Testis (tissue), 2 donors: ENCODE measurements at regions not wholly inside any gene's neighbourhood (a gene's known extent, or its start where the extent isn't known, plus 50 kb on each side); places are given as distances from the start of the nearest gene placed in this dataset.
"Not testable (repeated sequence)": the region's sequence is repeated elsewhere in the genome, so short reads cannot be mapped to it uniquely, and the experiment has no call there.

Experiments
- DNase-seq: peaks from one replicate; pipeline ENCODE4 v3.0.0-alpha.2; 2019
- H3K27ac ChIP-seq, 2 donors: fragments of 200-600 bp; sonication (generic); one replicate each; pipeline ENCODE4 v1.5.1; 2019
- H3K27me3 ChIP-seq: fragments of 200-600 bp; sonication (generic); one replicate; pipeline ENCODE4 v1.5.1; 2019
- H3K36me3 ChIP-seq: fragments of 200-600 bp; sonication (generic); one replicate; pipeline ENCODE4 v1.5.1; 2017; ENCODE audit warnings: low read depth; ENCODE audit errors: missing control alignments
- H3K4me1 ChIP-seq: fragments of 200-600 bp; sonication (generic); one replicate; pipeline ENCODE4 v1.5.1; 2019
- H3K4me3 ChIP-seq, 2 donors: fragments of 200-600 bp; sonication (generic); one replicate each; pipeline ENCODE4 v1.5.1; 2017 to 2019
- H3K9me3 ChIP-seq: fragments of 200-600 bp; sonication (generic); one replicate; pipeline ENCODE4 v1.5.1; 2017
- POLR2A ChIP-seq: fragments of 450-650 bp; IDR thresholded peaks from one replicate; pipeline ENCODE4 v1.6.1; 2017; ENCODE audit warnings: antibody characterized with exemption, mild to moderate bottlenecking, moderate library complexity
- WGBS, 2 donors: methylation state at CpG; one replicate each; pipeline ENCODE4 v1.1.5; 2018; 5-methylcytosine and 5-hydroxymethylcytosine counted together
- intact Hi-C: fragments of 100-400 bp; cut with DNase I; formaldehyde crosslinking; loops from one replicate; pipeline ENCODE4 v1.15.1; 2023; ENCODE audit warnings: low total_unique reads
- TF ChIP-seq, protein P1 (sequence below), 3 experiments: fragments of 450-650 bp in 2 of 3; fragments of 200-600 bp in 1 of 3; sonication (generic) in 1 of 3; IDR thresholded peaks; one replicate each; pipeline ENCODE4 v1.5.1; 2016 to 2019; ENCODE audit warnings: antibody characterized with exemption in 3 of 3, mild to moderate bottlenecking in 2 of 3, moderate library complexity in 1 of 3

DNA sequence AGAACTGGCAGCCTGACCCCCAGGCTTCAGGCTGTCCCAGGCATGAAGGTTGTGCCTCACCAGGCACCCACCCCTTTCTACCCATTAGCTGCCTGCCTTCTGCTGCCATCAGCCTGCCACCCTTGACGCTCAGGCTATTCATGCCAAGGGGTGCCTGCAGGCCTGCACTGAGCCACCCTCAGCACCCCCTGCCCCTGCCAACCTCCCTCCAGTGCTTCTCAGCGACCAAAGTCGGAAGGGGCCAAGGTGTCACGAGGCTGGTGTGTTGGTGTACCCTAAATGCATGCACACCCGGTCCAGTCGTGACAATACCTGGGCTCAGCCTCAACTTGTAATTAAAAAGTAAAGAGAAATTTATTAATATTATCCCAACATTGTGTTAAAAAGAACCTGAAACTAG is 422.7 kb downstream of the ARL4A start:
- Histone ChIP-seq H3K27me3 (no peaks in the 10 kb centered on the region), H3K36me3 (no peaks in the 10 kb centered on the region), H3K27ac (no peak overlapping the region), H3K9me3 (no peaks in the 10 kb centered on the region), H3K4me1 (peaks cover 2% of the 10 kb centered on the region), H3K4me3 (no peak overlapping the region)
- 78 to 97% methylated on average over 6 of the region's 6 CpGs for WGBS, 2 donors
- no peak for TF ChIP-seq POLR2A
- TF ChIP-seq, protein P1, sequence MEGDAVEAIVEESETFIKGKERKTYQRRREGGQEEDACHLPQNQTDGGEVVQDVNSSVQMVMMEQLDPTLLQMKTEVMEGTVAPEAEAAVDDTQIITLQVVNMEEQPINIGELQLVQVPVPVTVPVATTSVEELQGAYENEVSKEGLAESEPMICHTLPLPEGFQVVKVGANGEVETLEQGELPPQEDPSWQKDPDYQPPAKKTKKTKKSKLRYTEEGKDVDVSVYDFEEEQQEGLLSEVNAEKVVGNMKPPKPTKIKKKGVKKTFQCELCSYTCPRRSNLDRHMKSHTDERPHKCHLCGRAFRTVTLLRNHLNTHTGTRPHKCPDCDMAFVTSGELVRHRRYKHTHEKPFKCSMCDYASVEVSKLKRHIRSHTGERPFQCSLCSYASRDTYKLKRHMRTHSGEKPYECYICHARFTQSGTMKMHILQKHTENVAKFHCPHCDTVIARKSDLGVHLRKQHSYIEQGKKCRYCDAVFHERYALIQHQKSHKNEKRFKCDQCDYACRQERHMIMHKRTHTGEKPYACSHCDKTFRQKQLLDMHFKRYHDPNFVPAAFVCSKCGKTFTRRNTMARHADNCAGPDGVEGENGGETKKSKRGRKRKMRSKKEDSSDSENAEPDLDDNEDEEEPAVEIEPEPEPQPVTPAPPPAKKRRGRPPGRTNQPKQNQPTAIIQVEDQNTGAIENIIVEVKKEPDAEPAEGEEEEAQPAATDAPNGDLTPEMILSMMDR (IDR thresholded peaks at IDR 0.05): no peak
- intact Hi-C loops: no loop called here
- DNase-seq: no peak

GRCh38 chr7:13111230-13111629 is 423.8 kb downstream of the ARL4A start:
- Histone ChIP-seq H3K36me3 (no peaks in the 10 kb centered on the region), H3K9me3 (no peaks in the 10 kb centered on the region), H3K27me3 (no peaks in the 10 kb centered on the region), H3K4me1 (peaks cover 3% of the 10 kb centered on the region), H3K27ac (no peak overlapping the region), H3K4me3 (no peak overlapping the region)
- WGBS, 2 donors: 64 to 82% methylated on average over 3 of the region's 3 CpGs
- intact Hi-C loops: no loop called here
- TF ChIP-seq POLR2A: no peak
- TF ChIP-seq, protein P1 (IDR thresholded peaks at IDR 0.05): no peak
- no peak for DNase-seq

DNA sequence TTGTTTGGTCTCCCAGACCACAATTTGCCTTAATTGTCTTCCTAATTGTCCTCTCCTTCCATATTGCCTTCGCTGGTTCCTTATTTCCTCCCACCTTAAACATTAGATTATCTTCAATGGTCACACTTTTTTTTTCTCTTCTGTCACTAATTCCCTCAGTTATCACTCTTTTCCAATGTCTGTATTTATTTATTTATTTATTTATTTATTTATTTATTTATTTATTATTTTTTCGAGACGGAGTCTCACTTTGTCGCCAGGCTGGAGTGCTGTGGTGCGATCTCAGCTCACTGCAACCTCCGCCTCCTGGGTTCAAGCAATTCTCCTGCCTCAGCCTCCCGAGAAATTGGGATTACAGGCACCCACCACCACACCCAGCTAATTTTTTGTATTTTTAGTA is 426.8 kb downstream of the ARL4A start:
- intact Hi-C loops, H3K36me3 ChIP-seq, H3K4me3 ChIP-seq, H3K9me3 ChIP-seq, H3K27ac ChIP-seq, H3K27me3 ChIP-seq, DNase-seq, H3K4me1 ChIP-seq: not testable (repeated sequence)
- 97 to 98% methylated on average over 7 of the region's 7 CpGs for WGBS, 2 donors

DNA sequence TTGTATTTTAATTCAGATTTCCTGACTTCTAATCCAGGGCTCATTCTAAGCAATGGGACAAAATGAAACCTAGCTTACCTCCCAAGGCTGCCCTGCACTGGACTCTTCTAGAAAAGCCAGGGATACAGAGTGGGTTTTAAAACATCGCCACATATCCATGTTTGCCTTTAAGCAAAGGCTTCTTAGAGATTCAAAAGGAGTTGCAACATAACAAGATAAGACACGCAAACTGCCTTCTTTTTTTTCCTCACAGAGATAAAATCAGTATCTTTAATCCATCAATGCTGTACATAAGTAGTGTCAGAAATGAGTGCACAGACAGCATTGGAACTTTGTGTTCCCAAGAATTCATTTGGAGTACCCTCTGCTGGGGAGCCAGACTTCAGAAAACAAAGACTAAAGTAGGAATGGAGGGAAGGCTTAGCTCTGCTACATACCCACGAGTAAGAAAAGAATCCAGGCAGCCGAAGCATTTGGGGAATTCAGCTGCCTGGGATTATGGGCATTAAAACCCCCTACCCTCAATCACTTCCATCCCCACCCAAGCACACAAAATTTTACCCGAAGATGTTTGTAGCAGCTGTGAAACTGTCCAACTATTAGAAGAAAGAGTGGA is 427.8 kb downstream of the ARL4A start:
- Histone ChIP-seq H3K36me3 (no peaks in the 10 kb centered on the region), H3K27ac (no peak overlapping the region), H3K4me3 (no peak overlapping the region), H3K4me1 (peaks cover 3% of the 10 kb centered on the region), H3K27me3 (no peaks in the 10 kb centered on the region), H3K9me3 (no peaks in the 10 kb centered on the region)
- 37 to 55% methylated on average over 5 of the region's 5 CpGs for WGBS, 2 donors
- TF ChIP-seq, protein P1 (IDR thresholded peaks at IDR 0.05): no peak
- no peak for TF ChIP-seq POLR2A
- intact Hi-C loops: no loop called here
- DNase-seq: no peak

DNA sequence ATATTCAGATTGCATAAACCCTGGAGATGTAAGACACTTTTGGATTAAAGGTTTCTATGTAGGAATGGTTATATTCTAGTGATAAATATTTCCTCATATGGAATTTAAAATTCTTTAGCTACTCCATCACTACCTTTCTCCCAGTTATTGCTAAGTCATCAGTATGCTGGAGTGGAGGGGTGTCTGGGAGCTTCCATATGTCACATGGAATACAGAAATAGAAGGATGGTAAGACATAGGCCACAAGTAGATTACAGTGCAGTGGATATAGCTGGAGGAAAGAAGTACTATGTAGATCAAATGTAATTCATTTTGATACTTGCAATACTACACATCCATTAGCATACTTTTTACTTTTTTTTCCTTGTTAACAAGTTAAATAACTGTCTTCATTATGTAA is 428.4 kb downstream of the ARL4A start:
- H3K9me3 ChIP-seq: no peaks in the 10 kb centered on the region
- intact Hi-C loops: no loop called here

More for the DNA sequence above, 428.4 kb downstream of the ARL4A start:
- H3K27ac ChIP-seq: no peak overlapping the region
- peaks cover 3% of the 10 kb centered on the region for H3K4me1 ChIP-seq
- no peak for TF ChIP-seq POLR2A
- TF ChIP-seq, protein P1 (IDR thresholded peaks at IDR 0.05): no peak
- no peak for DNase-seq
- no peak overlapping the region for H3K4me3 ChIP-seq
- no peaks in the 10 kb centered on the region for H3K36me3 ChIP-seq
- H3K27me3 ChIP-seq: no peaks in the 10 kb centered on the region
